HepG2 (cell line): ENCODE measurements at regions not wholly inside any gene's neighbourhood (a gene's known extent, or its start where the extent isn't known, plus 50 kb on each side); places are given as distances from the start of the nearest gene placed in this dataset.

ENCODE experiments used
- ATAC-seq: fragments of 200-7000 bp; cut with Tn5 transposase; 3 replicates; pipeline ENCODE4 v1.9.1; 2020; ENCODE audit warnings: mild to moderate bottlenecking, moderate library complexity
- BruUV-seq: library from RNA; stranded (reverse); fragments of 400-500 nt; replicated peaks from 2 replicates; lab custom pipeline; 2021; lab: Mats Ljungman, UMichigan
- CTCF ChIA-PET: fragments of 300-600 bp; formaldehyde crosslinking; extraction: SDS; loops from one replicate; lab custom pipeline; 2021; ENCODE audit warnings: low total read pairs, inconsistent platforms, low intra/inter-chr PET ratio; lab: Yijun Ruan, JAX
- POLR2A ChIA-PET: fragments of 350-600 bp; sonication (Branson Sonifier 250); formaldehyde crosslinking; loops from one replicate; lab custom pipeline; 2020; ENCODE audit warnings: antibody characterized with exemption, inconsistent platforms; lab: Yijun Ruan, JAX
- DNase-seq: peaks from one replicate; pipeline ENCODE4 v3.0.0-alpha.2; 2015; ENCODE audit warnings: low spot score
- FAIRE-seq: peaks from 3 replicates; lab custom pipeline; 2011; peaks lifted over from hg19 to GRCh38; lab: Jason Lieb, UNC
- H2AFZ ChIP-seq: one replicate; pipeline ENCODE4 v1.6.1; 2011; ENCODE audit warnings: low read length, inconsistent platforms
- H3K27ac ChIP-seq: fragments of 300-600 bp; 3 replicates; pipeline ENCODE4 v1.8.0; 2011; ENCODE audit warnings: mixed run types, mild to moderate bottlenecking, mixed read lengths, low read length, inconsistent platforms; ENCODE audit not compliant: insufficient read depth; ENCODE audit errors: extremely low read length
- H3K27me3 ChIP-seq, 2 experiments: fragments of 200-600 bp in 1 of 2; 2 replicates in 1 of 2; 3 replicates in 1 of 2; pipeline versions ENCODE4 v1.6.0 to v1.8.0; 2011; ENCODE audit warnings: low read length in 2 of 2, mild to moderate bottlenecking in 2 of 2, moderate library complexity in 2 of 2, inconsistent platforms in 1 of 2; ENCODE audit not compliant: insufficient read depth in 2 of 2, control insufficient read depth in 1 of 2
- H3K36me3 ChIP-seq, 2 experiments: fragments of 200-600 bp in 1 of 2; replicated peaks in 1 of 2; 2 replicates in 1 of 2; 3 replicates in 1 of 2; pipeline versions ENCODE4 v1.5.1 to v1.8.0; 2011; ENCODE audit warnings: low read length in 2 of 2, inconsistent platforms in 1 of 2; ENCODE audit not compliant: insufficient read depth in 2 of 2, control insufficient read depth in 1 of 2
- H3K4me1 ChIP-seq: 2 replicates; pipeline ENCODE4 v1.5.1; 2012; ENCODE audit warnings: low read length, inconsistent platforms; ENCODE audit not compliant: insufficient read depth
- H3K4me2 ChIP-seq: 2 replicates; pipeline ENCODE4 v1.6.0; 2011; ENCODE audit warnings: low read depth, low read length, inconsistent platforms
- H3K4me3 ChIP-seq, 3 experiments: fragments of 200-600 bp in 1 of 3; sonication (generic), shearing (Covaris generic) in 1 of 3; replicated peaks in 1 of 3; 2 replicates each; pipeline ENCODE4 v1.5.1; 2011 to 2016; ENCODE audit warnings: low read length in 3 of 3, inconsistent platforms in 2 of 3, low read depth in 2 of 3, mild to moderate bottlenecking in 2 of 3, control low read depth in 1 of 3, mixed read lengths in 1 of 3; ENCODE audit not compliant: insufficient read depth in 1 of 3
- H3K79me2 ChIP-seq: one replicate; pipeline ENCODE4 v1.6.1; 2011; ENCODE audit warnings: low read length, inconsistent platforms; ENCODE audit not compliant: insufficient read depth
- H3K9ac ChIP-seq: 2 replicates; pipeline ENCODE4 v1.6.0; 2011; ENCODE audit warnings: mild to moderate bottlenecking, low read depth, low read length, inconsistent platforms; ENCODE audit not compliant: insufficient read depth
- H3K9me3 ChIP-seq: 2 replicates; pipeline ENCODE4 v1.5.1; 2012; ENCODE audit warnings: mild to moderate bottlenecking, low read length
- H4K20me1 ChIP-seq: 2 replicates; pipeline ENCODE4 v1.6.0; 2011; ENCODE audit warnings: inconsistent platforms, mild to moderate bottlenecking, low read length, moderate library complexity; ENCODE audit not compliant: insufficient read depth
- ARNTL ChIP-seq: sonication (generic); formaldehyde crosslinking; IDR thresholded peaks from 2 replicates; pipeline ENCODE4 v1.4.0; 2020; ENCODE audit warnings: mild to moderate bottlenecking, missing genetic modification reagents
- CBFB ChIP-seq: sonication (generic); formaldehyde crosslinking; IDR thresholded peaks from 2 replicates; pipeline ENCODE4 v1.4.0; 2020; ENCODE audit warnings: missing genetic modification reagents
- FOXC1 ChIP-seq: sonication (generic); formaldehyde crosslinking; IDR thresholded peaks from 2 replicates; pipeline ENCODE4 v1.8.0; 2022; ENCODE audit warnings: mild to moderate bottlenecking, missing genetic modification reagents, borderline replicate concordance
- GATAD1 ChIP-seq: IDR thresholded peaks from 2 replicates; pipeline ENCODE4 v1.6.1; 2016; ENCODE audit warnings: missing genetic modification reagents, missing compliant biosample characterization
- GMEB2 ChIP-seq: IDR thresholded peaks from 2 replicates; pipeline ENCODE4 v1.6.1; 2016; ENCODE audit warnings: missing biosample characterization, missing genetic modification reagents, low read depth
- GTF3A ChIP-seq: sonication (generic); formaldehyde crosslinking; conservative IDR thresholded peaks from 2 replicates; pipeline ENCODE4 v1.4.0; 2020; ENCODE audit warnings: mild to moderate bottlenecking, missing genetic modification reagents
- HINFP ChIP-seq: sonication (generic); formaldehyde crosslinking; IDR thresholded peaks from 2 replicates; pipeline ENCODE4 v1.4.0; 2020; ENCODE audit warnings: low read depth, mild to moderate bottlenecking, missing genetic modification reagents
- MYC ChIP-seq: sonication (generic); formaldehyde crosslinking; IDR thresholded peaks from 2 replicates; pipeline ENCODE4 v1.9.0; 2021; ENCODE audit warnings: missing genetic modification reagents, borderline replicate concordance
- RORA ChIP-seq: sonication (generic); formaldehyde crosslinking; IDR thresholded peaks from 2 replicates; pipeline ENCODE4 v1.5.0; 2020; ENCODE audit warnings: mild to moderate bottlenecking, missing genetic modification reagents, moderate library complexity
- SNAPC2 ChIP-seq: sonication (generic); formaldehyde crosslinking; IDR thresholded peaks from 2 replicates; pipeline ENCODE4 v1.8.1; 2022; ENCODE audit warnings: mild to moderate bottlenecking, missing genetic modification reagents
- SP2 ChIP-seq: sonication (generic); formaldehyde crosslinking; IDR thresholded peaks from 2 replicates; pipeline ENCODE4 v1.5.1; 2020; ENCODE audit warnings: mild to moderate bottlenecking, missing genetic modification reagents
- STAG1 ChIP-seq: sonication (generic); formaldehyde crosslinking; IDR thresholded peaks from 2 replicates; pipeline ENCODE4 v1.4.0; 2020; ENCODE audit warnings: missing genetic modification reagents
- SUZ12 ChIP-seq: fragments of 150-350 bp; IDR thresholded peaks from 2 replicates; pipeline ENCODE4 v1.6.1; 2014; ENCODE audit warnings: low read depth, low read length
- ZMAT3 ChIP-seq: sonication (generic); formaldehyde crosslinking; conservative IDR thresholded peaks from 2 replicates; pipeline ENCODE4 v1.7.0; 2021; ENCODE audit warnings: missing genetic modification reagents
- ZNF564 ChIP-seq: sonication (generic); formaldehyde crosslinking; IDR thresholded peaks from 2 replicates; pipeline ENCODE4 v1.8.1; 2023; ENCODE audit warnings: mild to moderate bottlenecking, missing genetic modification reagents
- ZNF614 ChIP-seq: IDR thresholded peaks from 2 replicates; pipeline ENCODE4 v1.6.1; 2018; ENCODE audit warnings: missing biosample characterization, missing genetic modification reagents, inconsistent platforms, borderline replicate concordance
- ZNF674 ChIP-seq: sonication (generic); formaldehyde crosslinking; IDR thresholded peaks from 2 replicates; pipeline ENCODE4 v1.5.0; 2020; ENCODE audit warnings: low read depth, mild to moderate bottlenecking, missing genetic modification reagents
- ZNF788 ChIP-seq: sonication (generic); formaldehyde crosslinking; IDR thresholded peaks from 2 replicates; pipeline ENCODE4 v1.5.0; 2020; ENCODE audit warnings: mild to moderate bottlenecking, missing genetic modification reagents, borderline replicate concordance
- WGBS: methylation state at CpG from one replicate; pipeline ENCODE4 v1.1.6; 2017; ENCODE audit warnings: low lambda C conversion rate; 5-methylcytosine and 5-hydroxymethylcytosine counted together
- in situ Hi-C: cut with HindIII; loops from 2 replicates; pipeline ENCODE4 v1.10.0; 2017; ENCODE audit warnings: low pct_unique_long_range_greater_than_20kb; ENCODE audit not compliant: extremely low pct_ligation_motif_present
- intact Hi-C: fragments of 100-400 bp; cut with micrococcal nuclease; formaldehyde crosslinking; loops from one replicate; pipeline ENCODE4 v1.10.0; 2022; ENCODE audit not compliant: unreplicated experiment

GRCh38 chr2:198400999-198401398 is 596.6 kb downstream of the PLCL1 start:
- no peak overlapping the region for H3K4me3 ChIP-seq
- no peaks in the 10 kb centered on the region for H3K79me2 ChIP-seq
- no peaks in the 10 kb centered on the region for H3K9me3 ChIP-seq
- H3K4me1 ChIP-seq: no peaks in the 10 kb centered on the region
- H3K27me3 ChIP-seq: no peaks in the 10 kb centered on the region; a peak in 1 of 5 replicates
- no peaks in the 10 kb centered on the region for H3K36me3 ChIP-seq
- WGBS: 2% methylated on average over 5 of the region's 5 CpGs
- H4K20me1 ChIP-seq: no peaks in the 10 kb centered on the region
- CTCF ChIA-PET: no interaction called here
- DNase-seq: no peak
- no peak overlapping the region for H2AFZ ChIP-seq
- H3K27ac ChIP-seq: no peak overlapping the region
- POLR2A ChIA-PET: no interaction called here
- ATAC-seq: no peak
- intact Hi-C loops: no loop called here
- no peak overlapping the region for H3K4me2 ChIP-seq
- in situ Hi-C loops: no loop called here
- TF ChIP-seq ZMAT3 (CRISPR knock-in tag) (no peak), GATAD1 (CRISPR knock-in tag) (no peak)
- no peak overlapping the region for H3K9ac ChIP-seq
- no TSS peak for BruUV-seq
- no peak for FAIRE-seq

GRCh38 chr2:198394208-198394607 is 589.8 kb downstream of the PLCL1 start:
- ATAC-seq (no peak), DNase-seq (no peak), FAIRE-seq (no peak)
- H2AFZ ChIP-seq: no peak overlapping the region
- no peak overlapping the region for H3K4me2 ChIP-seq
- ChIA-PET POLR2A (no interaction called here), CTCF (no interaction called here)
- H3K4me1 ChIP-seq: no peaks in the 10 kb centered on the region
- BruUV-seq: no TSS peak
- no peaks in the 10 kb centered on the region for H3K9me3 ChIP-seq
- in situ Hi-C loops: no loop called here
- no peaks in the 10 kb centered on the region for H4K20me1 ChIP-seq
- H3K79me2 ChIP-seq: no peaks in the 10 kb centered on the region
- intact Hi-C loops: no loop called here
- H3K9ac ChIP-seq: no peak overlapping the region
- H3K27me3 ChIP-seq: no peaks in the 10 kb centered on the region
- TF ChIP-seq FOXC1 (CRISPR knock-in tag) (no peak), ZNF614 (no peak), RORA (CRISPR knock-in tag) (no peak), GMEB2 (CRISPR knock-in tag) (no peak), ZNF564 (CRISPR knock-in tag) (no peak), ARNTL (CRISPR knock-in tag) (no peak), ZNF674 (no peak), MYC (CRISPR knock-in tag) (no peak), SNAPC2 (CRISPR knock-in tag) (no peak), CBFB (CRISPR knock-in tag) (no peak), SUZ12 (no peak), SP2 (CRISPR knock-in tag) (no peak), ZNF788 (CRISPR knock-in tag) (no peak), HINFP (CRISPR knock-in tag) (no peak), GTF3A (CRISPR knock-in tag) (no peak), STAG1 (CRISPR knock-in tag) (no peak)
- TF ChIP-seq, all 625 proteins: peak for 0
- H3K4me3 ChIP-seq: no peak overlapping the region
- no peak overlapping the region for H3K27ac ChIP-seq
- 7% methylated on average over 2 of the region's 2 CpGs for WGBS
- no peaks in the 10 kb centered on the region for H3K36me3 ChIP-seq
